ENCODE measurements at regions not wholly inside any gene's neighbourhood (a gene's known extent, or its start where the extent isn't known, plus 50 kb on each side); places are given as distances from the start of the nearest gene placed in this dataset.

GRCh38 chr16:7200320-7200719 is 132.3 kb upstream of the RBFOX1 start:
- ATAC-seq (ENCODE audit: low FRiP score) (no peak), DNase-seq (ENCODE audit: low spot score) (no peak)
- no peak for TF ChIP-seq CTCF (IDR thresholded peaks at IDR 0.05)

- ATAC-seq (ENCODE audit: low FRiP score) (no peak), DNase-seq (ENCODE audit: low spot score) (no peak)
- TF ChIP-seq CTCF (IDR thresholded peaks at IDR 0.05): no peak
These were observed 147.0 kb upstream of the RBFOX1 start for GRCh38 chr16:7185689-7186088.

GRCh38 chr16:7185165-7185564 is 147.5 kb upstream of the RBFOX1 start:
- TF ChIP-seq CTCF (IDR thresholded peaks at IDR 0.05): no peak
- DNase-seq (ENCODE audit: low spot score): no peak
- no peak for ATAC-seq (ENCODE audit: low FRiP score)

GRCh38 chr16:7183768-7184167 is 148.9 kb upstream of the RBFOX1 start:
- no peak for DNase-seq (ENCODE audit: low spot score)
- no peak for ATAC-seq (ENCODE audit: low FRiP score)
- no peak for TF ChIP-seq CTCF (IDR thresholded peaks at IDR 0.05)

- DNase-seq (ENCODE audit: low spot score): no peak
- no peak for TF ChIP-seq CTCF (IDR thresholded peaks at IDR 0.05)
- ATAC-seq (ENCODE audit: low FRiP score): no peak
These were observed 150.0 kb upstream of the RBFOX1 start for GRCh38 chr16:7182510-7183109.

GRCh38 chr16:7177875-7178274 is 154.8 kb upstream of the RBFOX1 start:
- ATAC-seq (ENCODE audit: low FRiP score) (no peak), DNase-seq (ENCODE audit: low spot score) (no peak)
- no peak for TF ChIP-seq CTCF (IDR thresholded peaks at IDR 0.05)

GRCh38 chr16:7171151-7171550 is 161.5 kb upstream of the RBFOX1 start:
- no peak for TF ChIP-seq CTCF (IDR thresholded peaks at IDR 0.05)
- ATAC-seq (ENCODE audit: low FRiP score) (no peak), DNase-seq (ENCODE audit: low spot score) (no peak)
